Heart left ventricle (tissue), 16 donors: ENCODE measurements at regions not wholly inside any gene's neighbourhood (a gene's known extent, or its start where the extent isn't known, plus 50 kb on each side); places are given as distances from the start of the nearest gene placed in this dataset.

Experiments used
- ATAC-seq, 4 donors: fragments of 200-7000 bp; cut with Tn5 transposase; one replicate each; pipeline ENCODE4 v1.9.1; 2020 to 2022; ENCODE audit warnings: moderate library complexity in 4 of 4, mild to moderate bottlenecking in 3 of 4, moderate number of reproducible peaks in 1 of 4
- DNase-seq, 5 donors: peaks; one replicate each; pipeline ENCODE4 v3.0.0-alpha.2; 2020
- H3K27ac ChIP-seq, 12 donors: fragments of 200-600 bp; sonication (generic) in 4 of 12; one replicate each; pipeline versions ENCODE4 v1.5.0 to v1.8.0; 2016 to 2022; ENCODE audit warnings: mild to moderate bottlenecking in 2 of 12
- H3K27me3 ChIP-seq, 9 donors: fragments of 200-600 bp; sonication (generic) in 2 of 9; one replicate each; pipeline versions ENCODE4 v1.5.1 to v1.8.0; 2016 to 2022; ENCODE audit warnings: mild to moderate bottlenecking in 3 of 9
- H3K36me3 ChIP-seq, 9 donors: fragments of 200-600 bp; sonication (generic) in 2 of 9; one replicate each; pipeline versions ENCODE4 v1.5.0 to v1.8.0; 2018 to 2022; ENCODE audit warnings: mild to moderate bottlenecking in 2 of 9
- H3K4me1 ChIP-seq, 12 donors: fragments of 200-600 bp; sonication (generic) in 4 of 12; one replicate each; pipeline versions ENCODE4 v1.5.0 to v1.8.0; 2016 to 2022; ENCODE audit warnings: mild to moderate bottlenecking in 3 of 12
- H3K4me3 ChIP-seq, 12 donors: fragments of 200-600 bp; sonication (generic) in 4 of 12; one replicate each; pipeline versions ENCODE4 v1.5.0 to v1.8.0; 2017 to 2022; ENCODE audit warnings: mild to moderate bottlenecking in 9 of 12, moderate library complexity in 4 of 12
- H3K9me3 ChIP-seq, 12 donors: fragments of 200-600 bp; sonication (generic) in 4 of 12; one replicate each; pipeline versions ENCODE4 v1.5.0 to v1.8.0; 2016 to 2022; ENCODE audit warnings: mild to moderate bottlenecking in 1 of 12
- CTCF ChIP-seq, 12 donors: fragments of 200-600 bp; sonication (generic) in 4 of 12; IDR thresholded peaks; one replicate each; pipeline versions ENCODE4 v1.5.0 to v1.8.0; 2018 to 2022; ENCODE audit warnings: antibody characterized with exemption in 12 of 12, mild to moderate bottlenecking in 5 of 12
- POLR2A ChIP-seq, 2 donors: fragments of 450-650 bp; IDR thresholded peaks; one replicate each; pipeline ENCODE4 v1.6.1; 2017; ENCODE audit warnings: antibody characterized with exemption in 2 of 2, mild to moderate bottlenecking in 2 of 2, moderate library complexity in 2 of 2
- WGBS, 4 donors: extraction: QIAGEN DNeasy Blood & Tissue Kit in 2 of 4; methylation state at CpG; one replicate each; pipeline versions ENCODE4 v1.1.5 to v1.1.7; 2013 to 2018; 5-methylcytosine and 5-hydroxymethylcytosine counted together
- intact Hi-C, 10 donors: fragments of 100-400 bp; cut with DNase I; formaldehyde crosslinking; loops; one replicate each; pipeline versions ENCODE4 v1.11.1 to v1.14.2; 2022
- donor health status: ischemic (EF 13 %, LVEDD 7.1; RV severe dilation, severe dysfunction).
- donor health status: healthy with polysubstance abuse.
- donor health status: DM: no; HTN: yes; CAD: no.
- donor health status: DM: no; HTN: no; CAD: no.
- donor health status: ischemic (EF 25% LVEDD 6.9; RV normal size, moderate dysfunction).
- donor health status: ischemic (EF 25% LVEDD 5.7; RV mildly dilated, moderate dysfunction).
- donor health status: healthy.
- donor health status: DM: yes; HTN: yes; CAD: no.
- donor health status: ischemic (EF 35%, LVEDD 5.7; RV mildly dilated, moderate dysfunction).
- donor health status: nonischemic (EF 11% LVEDD 7.7; RV severe dilation, severe dysfunction).
- donor health status: DM: yes; HTN: yes; CAD: no.
- donor health status: PGD.
- donor health status: ischemic (EF 29% LVEDD 5.4; RV normal size, mild dysfunction).
- donor health status: nonischemic (EF 23%, LVEDD 6.1; RV moderate dilation, normal function).

- no peaks in the 10 kb centered on the region for H3K4me1 ChIP-seq
- WGBS, 4 donors: 69 to 83% (median 74%) methylated on average over 10 of the region's 10 CpGs
- ATAC-seq: no peak
- H3K36me3 ChIP-seq: no peaks in the 10 kb centered on the region
- H3K27me3 ChIP-seq: peaks cover 0 to 13% (median 0%) of the 10 kb centered on the region in 9 donors
- H3K27ac ChIP-seq: no peak overlapping the region
- H3K4me3 ChIP-seq: no peak overlapping the region
- no peak for DNase-seq
- peaks cover 0 to 5% (median 0%) of the 10 kb centered on the region in 12 donors for H3K9me3 ChIP-seq
- intact Hi-C loops: no loop called here
- TF ChIP-seq CTCF (IDR thresholded peaks at IDR 0.05) (no peak), POLR2A (IDR thresholded peaks at IDR 0.05) (no peak)
Measured at GRCh38 chr11:70593446-70593983, 195.2 kb downstream of the CTTN start.

- intact Hi-C loops: no loop called here
- DNase-seq: peak in 1 of 5 donors; percentile 29
Measured at GRCh38 chr11:70594031-70594430, 195.7 kb downstream of the CTTN start.

GRCh38 chr11:70594606-70595005 lies 196.3 kb downstream of the CTTN start:
- no peak for DNase-seq
- no peak overlapping the region for H3K27ac ChIP-seq
- intact Hi-C loops: no loop called here
- peaks cover 0 to 13% (median 0%) of the 10 kb centered on the region in 9 donors for H3K27me3 ChIP-seq
- H3K4me3 ChIP-seq: no peak overlapping the region
- no peak for TF ChIP-seq POLR2A (IDR thresholded peaks at IDR 0.05)
- TF ChIP-seq CTCF (IDR thresholded peaks at IDR 0.05): no peak
- no peaks in the 10 kb centered on the region for H3K4me1 ChIP-seq
- ATAC-seq: no peak
- 84 to 96% (median 87%) methylated on average over 9 to 10 of the region's 10 CpGs for WGBS, 4 donors
- H3K36me3 ChIP-seq: no peaks in the 10 kb centered on the region
- H3K9me3 ChIP-seq: no peaks in the 10 kb centered on the region

More at GRCh38 chr11:70594031-70594430, 195.7 kb downstream of the CTTN start:
- no peaks in the 10 kb centered on the region for H3K4me1 ChIP-seq
- no peak for ATAC-seq
- 84 to 94% (median 88%) methylated on average over 16 of the region's 16 CpGs for WGBS, 4 donors
- H3K27ac ChIP-seq: no peak overlapping the region
- peaks cover 0 to 13% (median 0%) of the 10 kb centered on the region in 9 donors for H3K27me3 ChIP-seq
- TF ChIP-seq POLR2A (IDR thresholded peaks at IDR 0.05) (no peak), CTCF (IDR thresholded peaks at IDR 0.05) (no peak)
- no peaks in the 10 kb centered on the region for H3K36me3 ChIP-seq
- H3K9me3 ChIP-seq: peaks cover 0 to 4% (median 0%) of the 10 kb centered on the region in 12 donors
- H3K4me3 ChIP-seq: no peak overlapping the region

GRCh38 chr11:70595016-70595415 lies 196.7 kb downstream of the CTTN start:
- Histone ChIP-seq H3K9me3 (no peaks in the 10 kb centered on the region), H3K4me1 (no peaks in the 10 kb centered on the region), H3K27me3 (peaks cover 0 to 13% (median 0%) of the 10 kb centered on the region in 9 donors), H3K4me3 (no peak overlapping the region), H3K36me3 (no peaks in the 10 kb centered on the region), H3K27ac (no peak overlapping the region)
- no peak for ATAC-seq
- 81 to 90% (median 87%) methylated on average over 13 of the region's 13 CpGs for WGBS, 4 donors
- TF ChIP-seq POLR2A (IDR thresholded peaks at IDR 0.05): no peak
- TF ChIP-seq CTCF (IDR thresholded peaks at IDR 0.05): no peak
- DNase-seq: peak in 1 of 5 donors; percentile 40
- intact Hi-C loops: no loop called here
